Neural progenitor cell (in vitro differentiated cells): ENCODE measurements at regions not wholly inside any gene's neighbourhood (a gene's known extent, or its start where the extent isn't known, plus 50 kb on each side); places are given as distances from the start of the nearest gene placed in this dataset.

Experiments used
- EZH2phosphoT487 ChIP-seq: fragments of 200-600 bp; sonication (generic); IDR thresholded peaks from 2 replicates; pipeline ENCODE4 v1.6.1; 2017; ENCODE audit warnings: antibody characterized with exemption
- TF ChIP-seq, protein P1 (sequence below): fragments of 200-600 bp; sonication (generic); IDR thresholded peaks from 2 replicates; pipeline ENCODE4 v1.5.1; 2017; ENCODE audit warnings: antibody characterized with exemption, mild to moderate bottlenecking

DNA sequence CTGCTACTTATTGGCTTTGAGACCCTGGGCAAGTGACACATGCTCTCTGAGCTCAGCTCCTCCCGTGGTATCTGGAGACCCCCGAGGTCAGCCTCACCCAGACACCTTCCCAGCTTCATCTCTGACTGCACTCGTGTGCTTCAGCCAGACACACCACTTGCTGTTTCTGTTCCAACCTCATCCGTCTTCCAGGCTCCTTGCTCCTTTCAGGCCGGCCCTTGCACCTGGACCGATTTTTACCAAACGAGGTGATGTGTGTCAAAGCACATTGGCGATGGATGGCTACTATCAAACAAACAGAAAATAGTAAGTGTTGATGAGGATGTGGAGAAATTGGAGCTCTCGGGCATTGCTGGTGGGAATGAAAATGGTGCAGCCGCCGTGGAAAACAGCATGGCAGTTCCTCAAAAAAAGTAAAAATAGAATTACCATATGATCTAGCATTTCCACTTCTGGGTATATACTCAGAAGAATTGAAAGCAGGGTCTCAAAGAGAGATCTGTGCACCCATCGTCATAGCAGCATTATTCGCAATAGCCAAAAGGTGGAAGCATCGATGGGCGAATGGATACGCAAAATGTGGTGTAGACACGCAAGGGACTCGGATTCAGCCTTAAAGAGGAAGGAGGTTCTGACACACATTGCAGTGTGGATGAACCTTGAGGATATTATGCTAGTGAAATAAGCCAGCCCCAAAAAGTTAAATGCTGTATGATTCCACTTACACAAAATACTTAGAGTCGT is 96.1 kb upstream of the IER5L start:
- TF ChIP-seq, protein P1, sequence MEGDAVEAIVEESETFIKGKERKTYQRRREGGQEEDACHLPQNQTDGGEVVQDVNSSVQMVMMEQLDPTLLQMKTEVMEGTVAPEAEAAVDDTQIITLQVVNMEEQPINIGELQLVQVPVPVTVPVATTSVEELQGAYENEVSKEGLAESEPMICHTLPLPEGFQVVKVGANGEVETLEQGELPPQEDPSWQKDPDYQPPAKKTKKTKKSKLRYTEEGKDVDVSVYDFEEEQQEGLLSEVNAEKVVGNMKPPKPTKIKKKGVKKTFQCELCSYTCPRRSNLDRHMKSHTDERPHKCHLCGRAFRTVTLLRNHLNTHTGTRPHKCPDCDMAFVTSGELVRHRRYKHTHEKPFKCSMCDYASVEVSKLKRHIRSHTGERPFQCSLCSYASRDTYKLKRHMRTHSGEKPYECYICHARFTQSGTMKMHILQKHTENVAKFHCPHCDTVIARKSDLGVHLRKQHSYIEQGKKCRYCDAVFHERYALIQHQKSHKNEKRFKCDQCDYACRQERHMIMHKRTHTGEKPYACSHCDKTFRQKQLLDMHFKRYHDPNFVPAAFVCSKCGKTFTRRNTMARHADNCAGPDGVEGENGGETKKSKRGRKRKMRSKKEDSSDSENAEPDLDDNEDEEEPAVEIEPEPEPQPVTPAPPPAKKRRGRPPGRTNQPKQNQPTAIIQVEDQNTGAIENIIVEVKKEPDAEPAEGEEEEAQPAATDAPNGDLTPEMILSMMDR, result no peak
- TF ChIP-seq EZH2phosphoT487, result no peak
